Globus pallidus (tissue), 1 donor: ENCODE measurements at regions not wholly inside any gene's neighbourhood (a gene's known extent, or its start where the extent isn't known, plus 50 kb on each side); places are given as distances from the start of the nearest gene placed in this dataset.
"Not testable (repeated sequence)": the region's sequence is repeated elsewhere in the genome, so short reads cannot be mapped to it uniquely, and the experiment has no call there.

Source experiments
- DNase-seq: peaks from one replicate; pipeline ENCODE4 v3.0.0-alpha.2; 2015; ENCODE audit warnings: low spot score

DNA sequence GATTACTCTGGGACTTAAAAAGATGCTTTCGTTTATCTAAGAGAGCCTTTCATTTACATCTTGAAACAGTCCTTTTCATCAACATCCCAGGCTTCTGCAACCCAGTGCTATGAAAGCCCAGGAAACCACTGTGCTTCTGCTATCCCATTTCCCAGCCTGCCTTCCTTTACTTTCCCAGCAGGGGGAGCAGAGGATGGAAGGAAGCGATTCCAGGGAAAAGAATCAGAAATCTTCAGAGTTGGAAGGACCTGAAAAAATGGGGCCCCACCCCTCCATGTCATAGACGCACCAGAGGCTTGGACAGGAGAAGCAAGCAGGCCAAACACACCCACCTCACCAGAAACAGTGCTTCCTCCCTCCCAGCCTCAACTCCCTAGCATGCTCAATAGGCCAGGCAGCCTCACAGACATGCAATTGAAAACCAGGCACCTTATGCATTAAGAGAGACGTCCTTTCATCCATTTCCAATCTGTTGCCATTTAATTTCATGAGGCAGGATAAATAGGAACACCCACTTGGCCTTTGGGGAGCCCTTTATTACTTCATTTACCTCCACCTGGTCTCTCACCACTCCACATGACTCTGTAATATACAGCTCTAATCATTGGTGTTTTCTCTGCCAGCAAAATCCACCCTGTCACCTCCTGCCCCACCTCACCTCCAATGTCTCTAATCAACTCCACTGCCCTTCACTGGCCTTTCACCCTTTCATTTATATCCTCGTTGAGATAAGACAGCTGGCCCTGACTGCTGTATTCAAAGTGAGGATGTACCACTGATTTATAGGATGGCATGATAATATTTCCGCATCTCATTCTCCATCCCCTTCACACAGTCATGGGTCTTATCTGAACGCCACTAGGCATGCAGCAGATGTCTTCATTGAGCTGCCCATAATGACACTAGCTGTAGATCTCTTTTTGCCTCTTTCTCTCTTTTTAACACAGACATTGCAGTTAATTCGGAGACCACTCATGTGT, 583.9 kb downstream of the NTRK3 start:
- DNase-seq: peak; percentile 6

DNA sequence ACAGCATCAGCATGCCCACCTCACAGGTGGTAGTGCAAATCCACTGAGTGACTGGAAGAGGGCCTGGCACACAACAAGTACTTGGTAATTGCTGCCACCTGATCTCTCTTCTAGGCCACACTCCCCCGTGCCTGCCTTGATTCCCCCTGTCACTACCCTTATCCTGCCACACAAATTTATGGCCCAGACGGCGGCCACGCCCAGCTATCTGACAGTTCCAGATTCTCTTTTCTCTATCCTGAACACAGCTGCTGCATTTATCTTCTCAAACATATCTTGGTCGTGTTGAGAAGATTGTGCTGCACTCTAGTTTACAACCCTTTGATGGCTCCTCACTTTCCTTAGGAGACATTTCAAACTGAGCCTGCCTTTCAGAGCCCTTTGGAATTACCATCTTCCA, 585.2 kb downstream of the NTRK3 start:
- no peak for DNase-seq

DNA sequence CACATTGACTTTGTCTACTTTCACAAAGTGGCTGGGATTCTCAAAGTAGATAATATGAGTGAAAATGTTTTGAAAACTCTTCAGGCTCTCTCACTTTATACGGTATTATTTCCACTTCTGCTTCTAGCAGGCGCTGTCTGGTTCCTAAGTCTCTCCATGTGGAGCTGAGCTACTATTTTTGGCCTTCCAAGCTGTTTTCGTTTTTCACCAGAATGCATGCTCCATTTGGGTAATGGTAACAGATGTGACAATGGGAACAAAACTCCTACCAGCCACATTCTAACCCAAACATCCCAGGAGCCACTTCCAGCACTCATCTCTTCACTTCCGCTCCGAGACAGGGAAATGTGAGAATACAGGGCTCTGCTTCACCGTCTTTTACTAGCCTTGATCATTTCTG, 586.7 kb downstream of the NTRK3 start:
- no peak for DNase-seq

DNA sequence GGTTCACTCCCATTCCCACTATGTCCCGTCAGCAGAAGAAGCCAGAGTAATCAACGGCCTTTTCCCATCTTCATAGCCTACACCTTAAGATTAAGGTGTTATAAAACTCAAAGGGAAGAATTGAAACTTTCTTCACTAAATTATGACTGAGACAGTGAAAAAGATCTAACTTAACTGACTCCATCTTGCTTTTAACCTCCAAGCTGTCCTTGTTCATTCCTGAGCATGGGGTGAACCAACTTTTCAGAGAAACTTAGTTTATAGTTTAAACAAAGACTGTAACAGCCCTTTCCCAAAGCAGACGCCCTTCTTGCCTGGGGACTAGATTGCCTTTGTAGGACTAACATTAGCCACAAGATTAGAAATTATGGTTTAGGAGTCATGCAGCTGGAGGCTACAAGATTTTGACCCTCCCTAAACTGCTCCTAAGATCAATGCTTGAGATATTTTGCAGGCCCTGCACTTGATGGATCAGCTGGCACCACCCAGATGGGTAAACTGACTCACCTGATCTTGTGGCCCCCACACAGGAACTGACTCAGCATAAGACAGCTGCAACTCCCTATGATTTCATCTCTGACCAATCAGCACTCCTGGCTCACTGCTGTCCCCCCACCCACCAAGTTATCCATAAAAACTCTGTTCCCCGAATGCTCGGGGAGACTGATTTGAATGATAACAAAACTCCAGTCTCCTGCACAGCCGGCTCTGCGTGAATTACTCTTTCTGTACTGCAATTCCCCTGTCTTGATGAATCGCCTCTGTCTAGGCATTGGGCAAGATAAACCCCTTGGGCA, 587.6 kb downstream of the NTRK3 start:
- not testable (repeated sequence) for DNase-seq

DNA sequence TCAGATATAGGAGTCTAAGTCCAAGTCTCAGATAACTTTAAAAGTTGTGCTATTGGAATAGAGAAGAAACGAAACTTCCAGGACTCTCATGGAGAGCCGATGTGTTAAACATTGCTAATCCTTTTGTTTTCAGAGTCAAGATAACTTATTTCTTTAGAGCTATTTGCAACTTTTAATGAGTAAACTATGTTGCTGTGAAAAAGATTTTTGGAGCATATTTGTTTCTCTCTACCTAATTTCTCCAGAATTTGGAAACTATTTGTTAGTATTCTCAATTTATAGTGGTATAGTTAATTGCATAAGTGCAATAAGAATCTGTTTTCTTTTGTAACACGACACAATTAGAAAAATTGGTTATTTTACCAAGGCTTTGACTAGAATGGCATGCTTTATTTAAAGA, 588.9 kb downstream of the NTRK3 start:
- no peak for DNase-seq

DNA sequence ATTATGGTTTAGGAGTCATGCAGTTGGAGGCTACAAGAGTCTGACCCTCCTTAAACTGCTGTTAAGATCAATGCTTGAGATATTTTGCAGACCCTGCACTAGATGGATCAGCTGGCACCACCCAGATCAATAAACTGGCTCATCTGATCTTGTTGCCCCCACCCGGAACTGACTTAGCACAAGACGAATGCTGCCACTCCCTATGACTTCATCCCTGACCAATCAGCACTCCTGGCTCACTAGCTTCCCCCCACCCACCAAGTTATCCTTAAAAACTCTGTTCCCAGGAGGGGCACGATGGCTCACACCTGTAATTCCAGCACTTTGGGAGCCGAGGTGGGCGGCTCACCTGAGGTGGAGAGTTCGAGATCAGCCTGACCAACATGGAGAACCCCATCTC, 594.0 kb downstream of the NTRK3 start:
- DNase-seq: no peak

DNA sequence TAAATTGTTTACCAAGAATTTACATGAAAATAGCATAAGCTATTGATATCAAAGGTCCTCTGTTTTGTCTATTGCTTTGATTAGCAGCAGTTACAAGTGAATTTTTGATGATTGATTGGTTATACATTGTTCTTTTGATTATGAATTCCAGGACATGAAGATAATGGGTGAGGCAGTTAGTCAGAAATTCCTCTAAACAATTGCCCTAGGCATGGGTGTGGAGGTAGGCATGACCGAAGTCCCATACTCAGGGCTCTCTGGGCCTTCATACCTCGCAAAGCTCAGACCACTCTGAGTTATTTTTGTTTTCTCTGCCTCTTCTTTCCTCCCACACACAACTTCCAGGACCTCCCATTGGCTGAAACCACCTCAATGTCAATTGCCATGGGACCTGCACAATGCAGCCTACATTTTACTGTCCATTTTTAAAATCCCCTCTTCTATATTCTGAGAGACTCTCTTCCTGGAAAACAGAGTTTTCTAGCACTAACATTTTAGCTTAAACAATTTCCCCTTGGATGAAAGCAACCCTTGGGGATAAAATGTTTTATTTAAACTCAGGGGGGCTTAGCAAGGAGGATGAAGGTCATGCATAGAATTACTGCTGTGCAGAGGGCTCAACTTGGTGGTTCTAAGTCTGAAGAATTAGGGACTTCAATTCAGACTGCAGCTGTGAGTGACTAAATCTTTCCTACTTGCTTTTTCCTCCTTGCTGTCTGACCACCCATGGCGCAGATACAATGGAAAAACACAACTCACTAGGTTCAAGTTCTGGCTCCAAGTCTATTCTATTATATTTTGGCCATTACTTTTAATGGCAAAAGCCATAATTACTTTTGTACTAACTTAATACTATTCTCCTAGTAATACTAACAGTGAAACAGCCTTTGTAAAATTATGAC, 594.8 kb downstream of the NTRK3 start:
- DNase-seq: no peak

DNA sequence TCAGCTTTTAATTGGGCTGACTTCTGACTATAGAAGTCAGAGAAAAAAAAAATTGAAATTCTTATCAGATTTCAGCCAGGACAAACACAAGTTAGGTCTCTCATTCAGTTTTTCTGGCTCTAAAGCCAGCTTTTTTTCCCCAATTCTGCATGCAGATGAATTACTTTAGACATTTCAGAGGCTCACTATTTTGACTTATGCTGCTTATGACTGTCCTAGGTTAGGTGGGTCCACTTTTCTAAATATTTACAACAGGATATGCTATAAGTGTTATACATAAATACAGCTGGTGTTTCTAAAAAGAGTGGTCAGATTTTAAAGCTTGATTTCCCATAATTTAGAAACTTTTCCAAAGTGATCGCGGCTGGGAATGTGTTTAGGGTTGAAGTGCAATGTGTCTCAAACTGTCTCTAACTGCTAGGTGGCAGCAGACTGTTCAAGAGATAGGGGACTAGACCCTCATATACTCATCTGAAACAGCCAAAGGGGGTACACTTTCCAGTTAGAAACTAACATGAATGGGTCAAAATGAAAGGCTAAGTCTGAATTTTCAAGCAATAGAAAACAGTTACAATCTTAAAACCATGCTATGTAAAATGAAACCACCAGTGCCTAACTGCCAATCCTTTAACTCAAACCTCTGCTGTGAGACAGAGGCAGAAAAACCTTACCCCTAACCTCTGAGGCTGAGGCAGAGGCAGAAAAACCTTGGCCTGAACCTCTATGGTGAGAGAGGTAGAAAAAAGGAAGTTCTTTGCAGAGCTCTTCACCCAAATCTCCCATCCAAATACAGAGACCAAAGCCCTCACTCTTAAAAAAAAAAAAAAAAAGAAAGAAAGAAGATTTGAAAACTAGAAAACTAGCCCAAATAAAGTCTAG, 596.0 kb downstream of the NTRK3 start:
- no peak for DNase-seq

DNA sequence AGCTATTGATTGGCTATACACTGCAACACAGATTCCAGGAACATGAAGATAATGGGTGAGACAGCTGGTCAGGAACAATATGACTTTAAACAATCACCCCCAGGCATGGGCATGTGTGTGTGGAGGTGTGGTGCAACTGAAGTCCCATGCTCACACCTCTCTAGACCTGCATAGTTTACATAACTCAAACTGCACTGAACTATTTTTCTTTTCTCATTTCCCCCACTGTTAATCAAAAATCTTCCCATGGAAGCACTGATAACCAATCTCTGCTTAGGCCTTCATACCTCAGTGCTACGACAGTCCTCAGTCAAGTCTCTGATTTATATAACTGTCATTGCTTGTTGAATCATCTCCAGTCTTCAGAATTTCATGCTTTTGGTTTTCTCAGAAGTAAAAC, 600.2 kb downstream of the NTRK3 start:
- no peak for DNase-seq

DNA sequence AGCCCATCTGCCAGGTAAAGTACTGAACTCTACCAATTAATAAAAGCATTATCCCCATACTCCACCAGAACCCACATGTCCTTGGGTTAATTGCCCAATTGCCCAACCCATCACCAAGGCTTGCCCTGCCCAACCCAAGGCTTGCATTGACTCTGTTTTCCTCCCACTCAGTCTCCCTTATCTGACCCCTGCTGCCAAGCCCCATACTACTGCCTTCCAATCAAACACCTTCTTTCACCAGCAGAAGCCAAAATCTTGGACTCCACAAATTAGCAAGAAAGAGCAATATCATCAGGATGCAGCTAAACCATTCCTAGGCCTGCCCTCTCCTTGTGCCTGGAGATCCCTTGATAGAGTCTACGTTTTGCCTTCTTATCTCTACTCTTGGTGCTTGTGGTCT, 602.9 kb downstream of the NTRK3 start:
- DNase-seq: no peak

DNA sequence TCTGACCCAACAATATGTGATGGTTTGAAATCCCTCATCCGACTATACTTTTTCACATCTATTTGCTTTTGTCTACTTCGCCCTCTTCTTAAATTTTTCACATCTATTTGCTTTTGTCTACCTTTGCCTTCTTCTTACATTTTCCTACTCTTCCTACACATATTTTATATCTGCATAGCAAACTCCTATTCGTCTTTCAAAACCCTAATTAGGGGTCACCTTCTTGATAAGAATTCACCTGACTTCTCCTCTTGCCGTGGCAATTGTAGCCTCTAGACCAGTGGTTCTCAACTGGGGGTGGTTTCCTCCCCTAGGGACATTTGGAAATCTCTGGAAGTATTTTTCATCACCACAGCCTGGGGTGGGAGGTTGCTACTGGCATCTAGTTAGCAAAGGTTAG, 607.4 kb downstream of the NTRK3 start:
- no peak for DNase-seq

DNA sequence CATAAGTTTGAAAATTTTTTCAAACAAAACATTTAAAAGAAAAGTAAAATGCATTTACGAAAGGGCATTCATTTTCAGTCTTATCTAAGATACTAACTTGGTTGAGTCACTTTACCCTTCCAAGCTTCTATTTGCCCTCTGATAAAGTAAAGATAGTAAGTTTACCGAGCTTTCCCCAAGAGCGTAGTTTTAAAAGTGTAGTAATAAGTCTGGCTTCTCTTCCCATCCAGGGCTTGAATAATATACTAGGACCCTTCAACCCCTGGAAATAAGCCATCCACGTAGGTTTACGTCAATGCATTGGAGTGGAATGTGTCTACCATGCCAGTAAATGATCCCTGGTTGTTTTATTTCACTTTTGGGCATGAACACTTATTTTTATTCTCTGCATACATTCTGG, 608.3 kb downstream of the NTRK3 start:
- DNase-seq: no peak

DNA sequence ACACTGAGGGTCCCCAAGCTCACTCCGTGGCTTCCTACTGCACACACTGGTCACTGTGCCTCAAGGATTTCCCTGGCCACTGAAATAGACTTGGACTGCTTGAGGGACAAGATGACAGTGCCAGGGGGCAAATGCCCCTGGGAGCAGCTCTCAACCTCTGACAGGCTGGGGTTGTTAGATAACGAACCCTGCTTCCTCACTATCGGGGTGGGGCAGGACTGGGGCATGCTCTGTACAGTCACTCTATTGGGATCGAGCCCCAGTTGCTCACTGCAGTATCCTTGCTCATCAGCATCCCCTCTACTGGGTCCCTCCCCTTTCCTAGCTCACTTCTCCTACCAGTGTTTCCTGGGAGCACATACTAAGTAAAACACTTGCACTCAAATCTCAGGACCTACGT, 610.8 kb downstream of the NTRK3 start:
- no peak for DNase-seq

DNA sequence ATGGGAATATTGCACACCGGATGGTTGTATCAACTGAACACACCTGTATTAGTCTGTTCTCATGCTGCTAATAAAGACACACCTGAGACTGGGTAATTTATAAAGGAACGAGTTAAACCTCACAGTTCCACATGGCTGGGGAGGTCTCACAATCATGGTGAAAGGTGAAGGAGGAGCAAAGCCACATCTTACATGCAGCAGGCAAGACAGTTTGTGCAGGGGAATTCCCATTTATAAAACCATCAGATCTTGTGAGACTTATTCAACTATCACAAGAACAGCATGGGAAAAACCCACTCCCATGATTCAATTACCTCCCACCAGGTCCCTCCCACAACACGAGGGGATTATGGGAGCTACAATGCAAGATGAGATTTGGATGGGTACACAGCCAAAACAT, 613.5 kb downstream of the NTRK3 start:
- DNase-seq: not testable (repeated sequence)

DNA sequence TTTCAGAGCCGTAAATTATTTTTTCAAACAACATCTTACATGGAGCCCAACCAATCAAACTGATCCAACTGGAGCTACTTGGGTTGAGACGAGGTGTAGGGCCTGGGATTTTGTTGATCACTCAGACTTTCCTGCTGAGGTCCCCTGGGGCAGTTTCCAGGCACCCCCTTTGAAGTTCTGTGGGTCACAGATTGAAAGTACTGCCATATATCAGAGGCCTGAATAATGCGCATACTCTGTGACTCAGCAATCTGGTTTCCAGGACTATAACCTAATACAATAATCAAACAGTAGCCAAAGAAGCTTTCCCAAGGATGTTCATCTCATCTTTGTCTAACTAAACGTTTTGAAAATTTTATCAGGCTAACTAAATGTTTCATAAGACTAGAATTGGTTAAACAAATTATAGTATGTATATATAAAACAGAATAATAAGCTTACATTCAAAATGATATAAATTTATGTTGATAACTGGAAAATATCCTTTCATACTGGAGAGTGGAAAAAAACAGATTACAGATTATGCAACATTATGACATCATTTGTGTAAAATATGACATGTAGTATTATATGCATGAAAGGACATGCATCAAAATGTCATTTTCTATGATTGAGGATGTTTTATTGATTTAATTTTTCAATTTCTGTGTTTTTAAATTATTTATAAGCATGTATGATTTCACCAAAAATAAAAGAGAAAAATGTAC, 617.1 kb downstream of the NTRK3 start:
- no peak for DNase-seq

DNA sequence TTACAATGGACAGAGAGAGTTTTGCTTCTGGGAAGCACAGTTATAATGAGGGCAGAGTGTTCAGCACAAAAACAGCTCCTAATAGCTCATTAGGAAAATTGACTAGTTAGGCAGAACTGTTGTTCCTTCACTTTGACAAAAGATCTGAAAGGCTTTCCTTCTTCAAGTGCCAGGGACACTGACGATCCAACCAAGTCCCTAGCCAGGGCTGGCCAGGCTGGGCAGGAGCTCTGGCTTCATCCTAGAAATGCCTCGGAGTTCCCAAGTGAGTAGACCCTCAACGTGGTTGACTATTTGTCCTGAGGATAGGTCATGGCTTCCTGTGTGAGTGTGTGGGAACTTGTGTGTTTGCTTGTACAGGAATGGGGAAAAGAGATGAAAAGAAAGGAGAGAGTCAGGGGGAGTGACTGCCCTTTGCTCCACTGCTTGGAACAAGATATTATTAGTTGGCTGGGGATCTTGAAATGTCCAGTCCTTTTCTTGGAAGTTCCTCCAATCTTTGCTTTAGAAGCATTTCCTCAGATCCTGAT, 617.9 kb downstream of the NTRK3 start:
- peak; percentile 3 for DNase-seq

DNA sequence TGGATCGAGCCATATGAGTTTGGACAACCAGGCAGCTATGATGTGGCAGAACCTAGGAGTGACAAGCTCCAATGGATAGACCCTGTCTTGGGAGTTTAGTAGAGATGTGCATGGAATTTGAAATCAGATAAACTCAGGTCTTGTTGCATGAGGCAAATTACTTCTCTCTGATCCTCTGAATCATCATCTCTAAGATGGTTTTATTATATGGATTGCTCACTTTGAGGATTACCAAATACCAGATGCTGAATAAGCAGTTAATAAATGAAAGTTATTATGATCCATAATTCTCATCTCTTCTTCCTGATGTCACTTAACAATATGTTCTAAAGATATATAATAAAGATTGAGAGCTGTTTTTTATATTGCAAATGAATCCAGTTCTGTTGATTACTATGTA, 622.2 kb downstream of the NTRK3 start:
- no peak for DNase-seq

DNA sequence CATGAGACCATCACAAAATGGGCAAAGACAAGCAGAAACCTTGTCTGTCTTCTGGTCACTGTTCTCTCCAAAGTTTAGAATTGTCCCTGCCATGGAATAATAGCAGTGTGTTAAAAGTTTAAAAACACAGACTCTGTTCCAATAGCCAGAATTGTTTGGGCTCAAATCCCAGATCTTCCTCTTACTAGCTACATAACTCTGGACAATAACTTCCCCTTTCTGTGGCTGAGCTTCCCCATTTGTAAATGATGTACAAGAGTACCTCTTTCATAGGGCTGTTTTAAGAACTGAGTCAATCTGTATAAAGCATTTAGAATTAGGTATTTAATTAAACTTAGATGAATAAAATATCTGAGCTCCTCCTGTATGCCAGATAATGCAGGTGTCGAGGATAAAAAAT, 623.0 kb downstream of the NTRK3 start:
- no peak for DNase-seq

DNA sequence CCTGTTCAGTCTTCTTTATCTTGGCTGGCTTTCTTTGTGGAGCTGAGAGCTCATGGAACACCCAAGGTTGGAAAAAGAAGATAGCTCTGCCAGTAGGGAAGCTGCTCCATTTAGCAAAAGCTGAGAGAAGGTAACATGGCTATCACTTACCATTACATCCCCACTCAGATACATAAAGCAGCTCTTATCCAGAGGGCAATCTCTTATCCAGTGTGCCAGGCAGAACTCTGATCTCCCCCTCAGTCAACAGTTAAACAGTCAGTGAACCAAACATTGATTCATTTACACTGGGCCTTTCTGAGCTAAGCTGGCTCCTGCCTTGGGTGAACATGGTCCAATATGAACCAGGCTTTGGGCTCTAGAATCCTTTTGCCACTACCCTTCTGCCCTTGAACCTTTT, 624.2 kb downstream of the NTRK3 start:
- no peak for DNase-seq

DNA sequence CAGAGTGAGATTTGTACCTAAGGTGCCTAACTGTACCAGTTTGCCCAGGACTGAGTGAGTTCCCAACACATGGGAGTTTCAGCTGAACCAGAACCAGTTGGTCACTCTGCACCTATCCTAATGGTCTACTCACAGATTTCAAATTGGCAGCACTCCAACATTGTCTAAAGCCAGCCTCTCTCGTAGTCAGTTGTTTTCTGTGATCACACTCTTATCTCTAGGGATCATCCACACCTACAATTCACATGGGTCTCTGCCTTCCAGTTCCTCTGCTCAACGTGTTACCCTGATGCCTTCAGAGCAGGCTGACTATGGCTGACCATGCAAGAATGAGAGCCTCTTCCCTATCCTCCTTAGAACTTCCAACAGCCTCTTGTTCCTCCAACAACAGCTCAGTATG, 624.8 kb downstream of the NTRK3 start:
- no peak for DNase-seq
